GM13976 (cell line): ENCODE measurements at regions not wholly inside any gene's neighbourhood (a gene's known extent, or its start where the extent isn't known, plus 50 kb on each side); places are given as distances from the start of the nearest gene placed in this dataset.

Experiments used
- DNase-seq: peaks from one replicate; pipeline ENCODE4 v3.0.0; 2012; ENCODE audit warnings: low spot score
- CTCF ChIP-seq: IDR thresholded peaks from 2 replicates; pipeline ENCODE4 v1.5.1; 2012; ENCODE audit warnings: borderline replicate concordance, mild to moderate bottlenecking; ENCODE audit not compliant: insufficient read depth; ENCODE audit errors: extremely low read depth, missing control alignments, control extremely low read depth
- in situ Hi-C: fragments of 300-500 bp; cut with MboI; formaldehyde crosslinking; loops from one replicate; pipeline ENCODE4 v1.12.0; 2022; ENCODE audit warnings: low sequenced_read_pairs, mixed read lengths, inconsistent platforms; ENCODE audit not compliant: unreplicated experiment

- TF ChIP-seq CTCF = no peak
- in situ Hi-C loops = no loop called here
- DNase-seq = no peak
Measured at GRCh38 chr1:29416267-29417146, 180.2 kb downstream of the PTPRU start.

- in situ Hi-C loops = no loop called here
- DNase-seq = no peak
- TF ChIP-seq CTCF = no peak
Measured at GRCh38 chr1:29415861-29416260, 179.5 kb downstream of the PTPRU start.

- no peak for TF ChIP-seq CTCF
- no peak for DNase-seq
- in situ Hi-C loops = no loop called here
Measured at GRCh38 chr1:29415156-29415830, 179.0 kb downstream of the PTPRU start.

- DNase-seq = no peak
- TF ChIP-seq CTCF = no peak
- in situ Hi-C loops = no loop called here
Measured at GRCh38 chr1:29414086-29414485, 177.8 kb downstream of the PTPRU start.

GRCh38 chr1:29413661-29414060, 177.3 kb downstream of the PTPRU start:
- in situ Hi-C loops = no loop called here

GRCh38 chr1:29412591-29412990, 176.3 kb downstream of the PTPRU start:
- DNase-seq = no peak
- in situ Hi-C loops = no loop called here
- no peak for TF ChIP-seq CTCF

More at GRCh38 chr1:29413661-29414060, 177.3 kb downstream of the PTPRU start:
- DNase-seq = no peak
- no peak for TF ChIP-seq CTCF
